ENCODE measurements at regions not wholly inside any gene's neighbourhood (a gene's known extent, or its start where the extent isn't known, plus 50 kb on each side); places are given as distances from the start of the nearest gene placed in this dataset.

DNA sequence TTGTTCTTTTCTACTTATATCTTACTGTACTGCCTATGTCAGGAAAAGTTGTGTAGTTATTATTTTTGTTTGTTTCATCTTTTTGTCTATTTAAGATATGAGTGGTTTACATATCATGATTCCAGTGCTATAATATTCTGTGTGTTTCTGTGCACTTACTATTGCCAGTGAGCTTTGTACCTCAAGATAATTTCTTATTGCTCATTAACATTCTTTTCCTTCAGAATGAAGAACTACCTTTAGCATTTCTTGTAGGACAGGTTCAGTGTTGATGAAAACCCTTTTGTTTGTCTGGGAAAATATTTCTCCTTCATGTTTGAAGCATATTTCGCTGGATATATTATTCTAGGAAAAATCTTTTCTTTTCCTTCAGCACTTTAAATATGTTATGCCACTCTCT lies 452.7 kb upstream of the FAT3 start:
- H4K20me1 ChIP-seq (ENCODE audit: insufficient read depth, low read length) = no peaks in the 10 kb centered on the region
- no peak overlapping the region for H2BK5ac ChIP-seq (ENCODE audit: low read depth, low read length, poor library complexity, severe bottlenecking)
- ChIA-PET CTCF (no interaction called here), POLR2A (ENCODE audit: unreplicated experiment) (no interaction called here)
- H2AK9ac ChIP-seq (replicated peaks; ENCODE audit: low read depth, low read length, poor library complexity) = no peak overlapping the region
- H3K14ac ChIP-seq (replicated peaks; ENCODE audit: low read depth, low read length) = no peak overlapping the region
- no peak overlapping the region for H2AK5ac ChIP-seq (ENCODE audit: low read depth, low read length)
- TF ChIP-seq ELK1 (IDR thresholded peaks at IDR 0.05; ENCODE audit: borderline replicate concordance, low read depth, low read length) = no peak
- TF ChIP-seq, protein P1, sequence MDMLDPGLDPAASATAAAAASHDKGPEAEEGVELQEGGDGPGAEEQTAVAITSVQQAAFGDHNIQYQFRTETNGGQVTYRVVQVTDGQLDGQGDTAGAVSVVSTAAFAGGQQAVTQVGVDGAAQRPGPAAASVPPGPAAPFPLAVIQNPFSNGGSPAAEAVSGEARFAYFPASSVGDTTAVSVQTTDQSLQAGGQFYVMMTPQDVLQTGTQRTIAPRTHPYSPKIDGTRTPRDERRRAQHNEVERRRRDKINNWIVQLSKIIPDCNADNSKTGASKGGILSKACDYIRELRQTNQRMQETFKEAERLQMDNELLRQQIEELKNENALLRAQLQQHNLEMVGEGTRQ (IDR thresholded peaks at IDR 0.05; ENCODE audit: low read depth, low read length) = no peak
- TF ChIP-seq FOS (IDR thresholded peaks at IDR 0.05; ENCODE audit: low read depth, low read length) = no peak
- TF ChIP-seq POLR2A (IDR thresholded peaks at IDR 0.05; ENCODE audit: low read depth, low read length) = no peak
- TF ChIP-seq NFE2L2 (IDR thresholded peaks at IDR 0.05; ENCODE audit: low read depth, low read length) = no peak
- TF ChIP-seq CEBPB (IDR thresholded peaks at IDR 0.05; ENCODE audit: low read depth, low read length) = no peak
- TF ChIP-seq SMC3 (IDR thresholded peaks at IDR 0.05; ENCODE audit: low read depth, low read length) = no peak
- no peak for TF ChIP-seq MXI1 (IDR thresholded peaks at IDR 0.05; ENCODE audit: borderline replicate concordance, low read depth, low read length)
- TF ChIP-seq BHLHE40 (IDR thresholded peaks at IDR 0.05; ENCODE audit: low read depth, low read length) = no peak
- no peak for TF ChIP-seq RAD21 (IDR thresholded peaks at IDR 0.05; ENCODE audit: low read length)
- no peak for TF ChIP-seq RFX5 (IDR thresholded peaks at IDR 0.05; ENCODE audit: low read depth, low read length)
- TF ChIP-seq, protein P2, sequence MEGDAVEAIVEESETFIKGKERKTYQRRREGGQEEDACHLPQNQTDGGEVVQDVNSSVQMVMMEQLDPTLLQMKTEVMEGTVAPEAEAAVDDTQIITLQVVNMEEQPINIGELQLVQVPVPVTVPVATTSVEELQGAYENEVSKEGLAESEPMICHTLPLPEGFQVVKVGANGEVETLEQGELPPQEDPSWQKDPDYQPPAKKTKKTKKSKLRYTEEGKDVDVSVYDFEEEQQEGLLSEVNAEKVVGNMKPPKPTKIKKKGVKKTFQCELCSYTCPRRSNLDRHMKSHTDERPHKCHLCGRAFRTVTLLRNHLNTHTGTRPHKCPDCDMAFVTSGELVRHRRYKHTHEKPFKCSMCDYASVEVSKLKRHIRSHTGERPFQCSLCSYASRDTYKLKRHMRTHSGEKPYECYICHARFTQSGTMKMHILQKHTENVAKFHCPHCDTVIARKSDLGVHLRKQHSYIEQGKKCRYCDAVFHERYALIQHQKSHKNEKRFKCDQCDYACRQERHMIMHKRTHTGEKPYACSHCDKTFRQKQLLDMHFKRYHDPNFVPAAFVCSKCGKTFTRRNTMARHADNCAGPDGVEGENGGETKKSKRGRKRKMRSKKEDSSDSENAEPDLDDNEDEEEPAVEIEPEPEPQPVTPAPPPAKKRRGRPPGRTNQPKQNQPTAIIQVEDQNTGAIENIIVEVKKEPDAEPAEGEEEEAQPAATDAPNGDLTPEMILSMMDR (conservative IDR thresholded peaks at IDR 0.05; ENCODE audit: low read depth, low read length) = no peak
- no peak for TF ChIP-seq MAZ (IDR thresholded peaks at IDR 0.05; ENCODE audit: borderline replicate concordance, low read depth, low read length)
- no peak for TF ChIP-seq MAFK (IDR thresholded peaks at IDR 0.05; ENCODE audit: low read depth, low read length)
- no peak for TF ChIP-seq RCOR1 (IDR thresholded peaks at IDR 0.05; ENCODE audit: insufficient replicate concordance, low read length)
- TF ChIP-seq CHD1 (IDR thresholded peaks at IDR 0.05; ENCODE audit: low read depth, low read length) = no peak
- H3K4me1 ChIP-seq (ENCODE audit: control insufficient read depth, insufficient read depth, low read length) = no peaks in the 10 kb centered on the region
- H3K79me1 ChIP-seq (ENCODE audit: low read depth in 1 of 2, low read length in 2 of 2) = no peaks in the 10 kb centered on the region
- no TSS peak for BruUV-seq (replicated peaks)
- no peak overlapping the region for H3K4me3 ChIP-seq (ENCODE audit: insufficient read depth, low read depth, low read length)
- no peak overlapping the region for H3K4ac ChIP-seq (ENCODE audit: low read depth, low read length)
- H3K18ac ChIP-seq (ENCODE audit: low read depth, low read length) = no peak overlapping the region
- no peaks in the 10 kb centered on the region for H3K27me3 ChIP-seq (ENCODE audit: control insufficient read depth, insufficient read depth, low read length)
- no CpG with 5 or more reads among the region's 1 CpG for WGBS, 2 experiments (ENCODE audit: extremely low coverage in 2 of 2, insufficient read length in 1 of 2)
- dilution Hi-C loops (cut with HindIII; ENCODE audit: low sequenced_read_pairs, unreplicated experiment) (no loop called here), intact Hi-C loops (cut with micrococcal nuclease) (no loop called here), in situ Hi-C loops (cut with MboI; ENCODE audit: low sequenced_read_pairs) (no loop called here)
- no peak overlapping the region for H2BK15ac ChIP-seq (ENCODE audit: low read depth, low read length)
- no peak overlapping the region for H4K91ac ChIP-seq (ENCODE audit: insufficient read depth, low read depth, low read length)
- no peaks in the 10 kb centered on the region for H3K9me1 ChIP-seq (ENCODE audit: insufficient read depth, low read length)
- no peak overlapping the region for H2BK20ac ChIP-seq (ENCODE audit: low read depth, low read length)
- no peak overlapping the region for H4K8ac ChIP-seq (ENCODE audit: low read depth in 2 of 2, low read length in 2 of 2)
- no peaks in the 10 kb centered on the region for H3K36me3 ChIP-seq (ENCODE audit: control insufficient read depth, insufficient read depth, low read length)
- no peak overlapping the region for H3K4me2 ChIP-seq (ENCODE audit: low read depth, low read length)
- no peak overlapping the region for H3K27ac ChIP-seq (ENCODE audit: insufficient read depth, low read length)
- H3K23ac ChIP-seq (ENCODE audit: low read depth, low read length) = no peak overlapping the region
- peaks cover 12% of the 10 kb centered on the region for H3K9me3 ChIP-seq (ENCODE audit: control insufficient read depth, insufficient read depth, low read length)
- H3K9ac ChIP-seq (ENCODE audit: low read depth, low read length) = no peak overlapping the region
- DNase-seq = no peak
- no peak overlapping the region for H4K5ac ChIP-seq (ENCODE audit: low read depth, low read length)
- no peak overlapping the region for H3K56ac ChIP-seq (ENCODE audit: extremely low read depth, insufficient read depth, low read length)
- no peak overlapping the region for H2BK120ac ChIP-seq (ENCODE audit: low read depth, low read length)
- no peak for ATAC-seq (ENCODE audit: low read depth)
- no peak overlapping the region for H2AFZ ChIP-seq (replicated peaks; ENCODE audit: low read length, poor library complexity)

Measured in IMR-90 (cell line).